Panc1 (cell line): ENCODE measurements at regions not wholly inside any gene's neighbourhood (a gene's known extent, or its start where the extent isn't known, plus 50 kb on each side); places are given as distances from the start of the nearest gene placed in this dataset.

Source experiments
- ATAC-seq: fragments of 200-7000 bp; cut with Tn5 transposase; 2 replicates; pipeline ENCODE4 v1.9.1; 2020; ENCODE audit warnings: mild to moderate bottlenecking, moderate library complexity
- BruUV-seq: library from RNA; stranded (reverse); fragments of 400-500 nt; replicated peaks from 2 replicates; lab custom pipeline; 2021; lab: Mats Ljungman, UMichigan
- CTCF ChIA-PET: fragments of 300-600 bp; sonication (Branson Sonifier 250); formaldehyde crosslinking; loops from one replicate; lab custom pipeline; 2022; ENCODE audit warnings: antibody characterized with exemption; lab: Charles Lee
- POLR2A ChIA-PET: fragments of 300-600 bp; sonication (Branson Sonifier 250); formaldehyde crosslinking; loops from one replicate; lab custom pipeline; 2022; ENCODE audit warnings: antibody characterized with exemption; lab: Charles Lee
- DNase-seq: peaks from one replicate; pipeline ENCODE4 v3.0.0-alpha.2; 2010; ENCODE audit warnings: low read depth, low spot score
- H3K27ac ChIP-seq: 2 replicates; pipeline ENCODE4 v1.5.1; 2011; ENCODE audit warnings: mild to moderate bottlenecking, low read length, inconsistent platforms
- H3K27me3 ChIP-seq: fragments of 200-500 bp; sonication (Bioruptor generic); 2 replicates; pipeline ENCODE4 v1.6.0; 2014; ENCODE audit warnings: low read length, inconsistent platforms; ENCODE audit not compliant: control insufficient read depth, insufficient read depth
- H3K36me3 ChIP-seq: fragments of 200-500 bp; sonication (Bioruptor generic); 2 replicates; pipeline ENCODE4 v1.5.1; 2014; ENCODE audit warnings: inconsistent platforms, mild to moderate bottlenecking, low read length, moderate library complexity; ENCODE audit not compliant: control insufficient read depth, insufficient read depth
- H3K4me1 ChIP-seq: 2 replicates; pipeline ENCODE4 v1.5.1; 2011; ENCODE audit warnings: inconsistent platforms, mild to moderate bottlenecking, low read length, moderate library complexity; ENCODE audit not compliant: control insufficient read depth, insufficient read depth
- H3K4me3 ChIP-seq, 2 experiments: 2 replicates each; pipeline ENCODE4 v1.5.1; 2011 to 2012; ENCODE audit warnings: low read depth in 2 of 2, low read length in 2 of 2, mild to moderate bottlenecking in 2 of 2, inconsistent platforms in 1 of 2, moderate library complexity in 1 of 2
- H3K9me3 ChIP-seq: fragments of 200-500 bp; sonication (Bioruptor generic); 2 replicates; pipeline ENCODE4 v1.5.1; 2014; ENCODE audit warnings: low read depth, mild to moderate bottlenecking, inconsistent platforms, low read length, moderate library complexity; ENCODE audit not compliant: control insufficient read depth, insufficient read depth
- CTCF ChIP-seq: fragments of 450-650 bp; IDR thresholded peaks from 2 replicates; pipeline ENCODE4 v1.5.1; 2017; ENCODE audit warnings: mild to moderate bottlenecking
- POLR2AphosphoS5 ChIP-seq: IDR thresholded peaks from 2 replicates; pipeline ENCODE4 v1.6.1; 2012; ENCODE audit warnings: mild to moderate bottlenecking, low read depth, low read length, moderate library complexity
- REST ChIP-seq, 2 experiments: IDR thresholded peaks; 2 replicates each; pipeline ENCODE4 v1.6.1; 2011 to 2012; ENCODE audit warnings: low read depth in 2 of 2, control low read depth in 1 of 2, low read length in 1 of 2, mild to moderate bottlenecking in 1 of 2, moderate library complexity in 1 of 2; ENCODE audit not compliant: insufficient read depth in 1 of 2
- SIN3A ChIP-seq: IDR thresholded peaks from 2 replicates; pipeline ENCODE4 v1.6.1; 2012; ENCODE audit warnings: low read depth, mild to moderate bottlenecking, low read length, moderate library complexity, borderline replicate concordance; ENCODE audit not compliant: insufficient read depth
- TCF7L2 ChIP-seq: IDR thresholded peaks from 2 replicates; pipeline ENCODE4 v1.6.1; 2011; ENCODE audit warnings: mild to moderate bottlenecking, low read depth, low read length, inconsistent platforms
- in situ Hi-C: cut with HindIII; loops from 2 replicates; pipeline ENCODE4 v1.10.0; 2016; ENCODE audit warnings: low sequenced_read_pairs, low pct_unique_long_range_greater_than_20kb
- intact Hi-C: fragments of 100-400 bp; cut with micrococcal nuclease; formaldehyde crosslinking; loops from one replicate; pipeline ENCODE4 v1.10.0; 2022; ENCODE audit not compliant: unreplicated experiment

- no peaks in the 10 kb centered on the region for H3K4me1 ChIP-seq
- TF ChIP-seq REST (IDR thresholded peaks at IDR 0.05; ENCODE audit: insufficient read depth in 1 of 2, low read depth in 2 of 2, low read length in 1 of 2) (no peak), POLR2AphosphoS5 (no peak), TCF7L2 (no peak), CTCF (no peak), SIN3A (no peak)
- no peak for DNase-seq
- ATAC-seq: no peak
- no peaks in the 10 kb centered on the region for H3K27me3 ChIP-seq
- CTCF ChIA-PET: no interaction called here
- POLR2A ChIA-PET: no interaction called here
- in situ Hi-C loops: no loop called here
- intact Hi-C loops: no loop called here
- BruUV-seq: no TSS peak
- no peak overlapping the region for H3K27ac ChIP-seq
- H3K9me3 ChIP-seq: no peaks in the 10 kb centered on the region; the same call in 1 of the 2 replicates
- no peak overlapping the region for H3K4me3 ChIP-seq
- H3K36me3 ChIP-seq: no peaks in the 10 kb centered on the region
These were observed 163.5 kb downstream of the CSNK2A3 start for GRCh38 chr11:11189506-11189905.

GRCh38 chr11:11186249-11186648 lies 166.8 kb downstream of the CSNK2A3 start:
- DNase-seq (no peak), ATAC-seq (no peak)
- Histone ChIP-seq H3K27me3 (no peaks in the 10 kb centered on the region; the same call in none of the 2 replicates), H3K4me1 (no peaks in the 10 kb centered on the region), H3K27ac (no peak overlapping the region), H3K9me3 (no peaks in the 10 kb centered on the region; the same call in 1 of the 2 replicates), H3K4me3 (no peak overlapping the region), H3K36me3 (no peaks in the 10 kb centered on the region)
- POLR2A ChIA-PET: no interaction called here
- CTCF ChIA-PET: no interaction called here
- in situ Hi-C loops (no loop called here), intact Hi-C loops (no loop called here)
- TF ChIP-seq POLR2AphosphoS5 (no peak), REST (IDR thresholded peaks at IDR 0.05; ENCODE audit: insufficient read depth in 1 of 2, low read depth in 2 of 2, low read length in 1 of 2) (no peak), SIN3A (no peak)
- no TSS peak for BruUV-seq
